ENCODE measurements at regions not wholly inside any gene's neighbourhood (a gene's known extent, or its start where the extent isn't known, plus 50 kb on each side); places are given as distances from the start of the nearest gene placed in this dataset.

- no peak for DNase-seq
- Histone ChIP-seq H3K27ac (no peak overlapping the region), H3K4me3 (no peak overlapping the region), H3K27me3 (no peaks in the 10 kb centered on the region), H3K9me3 (no peaks in the 10 kb centered on the region), H3K4me1 (no peaks in the 10 kb centered on the region), H3K36me3 (no peaks in the 10 kb centered on the region)
- TF ChIP-seq, protein P1, sequence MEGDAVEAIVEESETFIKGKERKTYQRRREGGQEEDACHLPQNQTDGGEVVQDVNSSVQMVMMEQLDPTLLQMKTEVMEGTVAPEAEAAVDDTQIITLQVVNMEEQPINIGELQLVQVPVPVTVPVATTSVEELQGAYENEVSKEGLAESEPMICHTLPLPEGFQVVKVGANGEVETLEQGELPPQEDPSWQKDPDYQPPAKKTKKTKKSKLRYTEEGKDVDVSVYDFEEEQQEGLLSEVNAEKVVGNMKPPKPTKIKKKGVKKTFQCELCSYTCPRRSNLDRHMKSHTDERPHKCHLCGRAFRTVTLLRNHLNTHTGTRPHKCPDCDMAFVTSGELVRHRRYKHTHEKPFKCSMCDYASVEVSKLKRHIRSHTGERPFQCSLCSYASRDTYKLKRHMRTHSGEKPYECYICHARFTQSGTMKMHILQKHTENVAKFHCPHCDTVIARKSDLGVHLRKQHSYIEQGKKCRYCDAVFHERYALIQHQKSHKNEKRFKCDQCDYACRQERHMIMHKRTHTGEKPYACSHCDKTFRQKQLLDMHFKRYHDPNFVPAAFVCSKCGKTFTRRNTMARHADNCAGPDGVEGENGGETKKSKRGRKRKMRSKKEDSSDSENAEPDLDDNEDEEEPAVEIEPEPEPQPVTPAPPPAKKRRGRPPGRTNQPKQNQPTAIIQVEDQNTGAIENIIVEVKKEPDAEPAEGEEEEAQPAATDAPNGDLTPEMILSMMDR (IDR thresholded peaks at IDR 0.05), result no peak
- intact Hi-C loops (cut with DNase I; ENCODE audit: low total_unique reads), result no loop called here
These were observed 87.1 kb upstream of the SALL4 start for GRCh38 chr20:51889466-51889865.

DNA sequence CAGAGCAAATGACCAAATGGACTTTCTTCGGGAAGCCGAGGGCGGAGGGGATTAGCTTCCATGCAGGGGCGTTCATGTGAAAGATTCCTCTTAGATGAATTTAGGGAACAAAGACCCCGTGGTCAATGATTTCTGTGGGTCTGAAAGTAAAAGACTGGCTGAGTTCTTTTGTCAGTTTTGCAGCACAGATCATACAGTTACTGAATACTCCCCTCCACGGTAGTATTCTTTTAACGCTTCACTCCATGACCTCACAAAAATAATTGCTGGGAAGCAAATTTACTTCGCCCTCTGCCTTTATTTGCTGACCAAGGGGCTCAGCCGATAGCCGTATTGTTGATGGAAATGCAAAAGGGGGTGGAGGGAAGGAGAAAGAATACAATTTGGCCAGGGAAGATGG, 86.0 kb upstream of the SALL4 start:
- Histone ChIP-seq H3K27me3 (no peaks in the 10 kb centered on the region), H3K9me3 (no peaks in the 10 kb centered on the region), H3K27ac (no peak overlapping the region), H3K4me1 (no peaks in the 10 kb centered on the region), H3K36me3 (no peaks in the 10 kb centered on the region), H3K4me3 (no peak overlapping the region)
- TF ChIP-seq, protein P1 (IDR thresholded peaks at IDR 0.05), result no peak
- no peak for DNase-seq
- intact Hi-C loops (cut with DNase I; ENCODE audit: low total_unique reads), result no loop called here

GRCh38 chr20:51886891-51887608, 84.7 kb upstream of the SALL4 start:
- Histone ChIP-seq H3K27me3 (no peaks in the 10 kb centered on the region), H3K36me3 (no peaks in the 10 kb centered on the region), H3K27ac (no peak overlapping the region), H3K9me3 (no peaks in the 10 kb centered on the region), H3K4me3 (no peak overlapping the region), H3K4me1 (no peaks in the 10 kb centered on the region)
- TF ChIP-seq, protein P1 (IDR thresholded peaks at IDR 0.05), result no peak
- intact Hi-C loops (cut with DNase I; ENCODE audit: low total_unique reads), result no loop called here
- no peak for DNase-seq

GRCh38 chr20:51886341-51886740, 84.0 kb upstream of the SALL4 start:
- Histone ChIP-seq H3K4me1 (no peaks in the 10 kb centered on the region), H3K27ac (no peak overlapping the region), H3K36me3 (no peaks in the 10 kb centered on the region), H3K4me3 (no peak overlapping the region), H3K27me3 (no peaks in the 10 kb centered on the region), H3K9me3 (no peaks in the 10 kb centered on the region)
- DNase-seq, result no peak
- intact Hi-C loops (cut with DNase I; ENCODE audit: low total_unique reads), result no loop called here
- TF ChIP-seq, protein P1 (IDR thresholded peaks at IDR 0.05), result no peak

DNA sequence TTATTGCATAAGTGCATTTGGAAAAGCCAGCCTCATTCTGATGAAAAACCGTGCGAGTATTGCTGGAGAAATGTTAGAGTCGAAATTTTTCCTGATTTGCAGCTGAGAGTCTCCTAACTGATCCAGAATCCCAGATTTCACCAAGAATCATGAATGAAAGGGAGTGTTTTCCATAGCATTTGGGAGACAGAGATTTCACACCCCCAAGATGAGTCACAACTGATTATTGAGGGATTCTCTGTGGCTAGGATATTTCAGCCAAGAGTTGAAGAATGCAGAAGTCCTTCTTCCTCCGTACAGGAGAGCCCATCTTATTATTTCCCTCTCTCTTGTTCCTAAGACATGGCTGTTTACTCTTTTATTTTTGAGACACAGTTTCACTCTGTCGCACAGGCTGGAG, 82.2 kb upstream of the SALL4 start:
- Histone ChIP-seq H3K27me3 (no peaks in the 10 kb centered on the region), H3K9me3 (no peaks in the 10 kb centered on the region), H3K36me3 (no peaks in the 10 kb centered on the region), H3K4me1 (no peaks in the 10 kb centered on the region), H3K27ac (no peak overlapping the region), H3K4me3 (no peak overlapping the region)
- no peak for DNase-seq
- TF ChIP-seq, protein P1 (IDR thresholded peaks at IDR 0.05), result no peak
- intact Hi-C loops (cut with DNase I; ENCODE audit: low total_unique reads), result no loop called here

GRCh38 chr20:51880188-51880587, 77.9 kb upstream of the SALL4 start:
- Histone ChIP-seq H3K27me3 (no peaks in the 10 kb centered on the region), H3K36me3 (no peaks in the 10 kb centered on the region), H3K27ac (no peak overlapping the region), H3K4me3 (no peak overlapping the region), H3K4me1 (no peaks in the 10 kb centered on the region), H3K9me3 (no peaks in the 10 kb centered on the region)
- TF ChIP-seq, protein P1 (IDR thresholded peaks at IDR 0.05), result no peak
- no peak for DNase-seq
- intact Hi-C loops (cut with DNase I; ENCODE audit: low total_unique reads), result no loop called here
